WERI-Rb-1 (cell line): ENCODE measurements at regions not wholly inside any gene's neighbourhood (a gene's known extent, or its start where the extent isn't known, plus 50 kb on each side); places are given as distances from the start of the nearest gene placed in this dataset.

Experiments used
- DNase-seq: peaks from one replicate; pipeline ENCODE4 v3.0.0-alpha.2; 2020
- H3K27ac ChIP-seq: fragments of 250-450 bp; sonication (Bioruptor Pico); 2 replicates; pipeline ENCODE4 v1.5.1; 2020; ENCODE audit warnings: mild to moderate bottlenecking, moderate library complexity
- H3K27me3 ChIP-seq: fragments of 250-450 bp; sonication (Bioruptor Pico); 2 replicates; pipeline ENCODE4 v1.5.1; 2021; ENCODE audit warnings: mild to moderate bottlenecking, low read depth, moderate library complexity; ENCODE audit not compliant: insufficient read depth, severe bottlenecking
- H3K36me3 ChIP-seq: fragments of 250-450 bp; sonication (Bioruptor Pico); 2 replicates; pipeline ENCODE4 v1.5.1; 2020; ENCODE audit warnings: mild to moderate bottlenecking, moderate library complexity
- H3K4me3 ChIP-seq: 2 replicates; pipeline ENCODE4 v1.5.1; 2011; ENCODE audit warnings: low read depth, mild to moderate bottlenecking, control low read depth, low read length
- H3K9me3 ChIP-seq: fragments of 250-450 bp; sonication (Bioruptor Pico); 2 replicates; pipeline ENCODE4 v1.5.1; 2021; ENCODE audit warnings: mild to moderate bottlenecking, moderate library complexity; ENCODE audit not compliant: severe bottlenecking
- CTCF ChIP-seq: IDR thresholded peaks from 2 replicates; pipeline ENCODE4 v1.5.1; 2011; ENCODE audit warnings: low read depth, mild to moderate bottlenecking, control low read depth, inconsistent platforms, low read length

- Histone ChIP-seq H3K27ac (no peak overlapping the region), H3K27me3 (no peaks in the 10 kb centered on the region), H3K9me3 (no peaks in the 10 kb centered on the region), H3K4me3 (no peak overlapping the region), H3K36me3 (no peaks in the 10 kb centered on the region)
- TF ChIP-seq CTCF: no peak
- no peak for DNase-seq
Observed at GRCh38 chr3:31135546-31135945, 241.1 kb upstream of the GADL1 start.

GRCh38 chr3:31137718-31138465 is 243.4 kb upstream of the GADL1 start:
- no peak for DNase-seq
- TF ChIP-seq CTCF: no peak
- H3K36me3 ChIP-seq: no peaks in the 10 kb centered on the region
- no peak overlapping the region for H3K4me3 ChIP-seq
- H3K9me3 ChIP-seq: no peaks in the 10 kb centered on the region
- no peak overlapping the region for H3K27ac ChIP-seq
- H3K27me3 ChIP-seq: no peaks in the 10 kb centered on the region

- Histone ChIP-seq H3K27me3 (no peaks in the 10 kb centered on the region), H3K9me3 (no peaks in the 10 kb centered on the region), H3K4me3 (no peak overlapping the region), H3K27ac (no peak overlapping the region), H3K36me3 (no peaks in the 10 kb centered on the region)
- no peak for DNase-seq
- TF ChIP-seq CTCF: no peak
Observed at GRCh38 chr3:31140470-31140869, 246.0 kb upstream of the GADL1 start.

GRCh38 chr3:31142139-31142538 is 247.7 kb upstream of the GADL1 start:
- no peak for DNase-seq
- Histone ChIP-seq H3K27ac (no peak overlapping the region), H3K9me3 (no peaks in the 10 kb centered on the region), H3K27me3 (no peaks in the 10 kb centered on the region), H3K4me3 (no peak overlapping the region), H3K36me3 (no peaks in the 10 kb centered on the region)
- TF ChIP-seq CTCF: no peak

GRCh38 chr3:31142543-31142942 is 248.1 kb upstream of the GADL1 start:
- no peak overlapping the region for H3K27ac ChIP-seq
- H3K27me3 ChIP-seq: no peaks in the 10 kb centered on the region
- DNase-seq: no peak
- H3K9me3 ChIP-seq: peaks cover 2% of the 10 kb centered on the region
- TF ChIP-seq CTCF: no peak
- no peak overlapping the region for H3K4me3 ChIP-seq
- no peaks in the 10 kb centered on the region for H3K36me3 ChIP-seq

GRCh38 chr3:31145062-31145461 is 250.6 kb upstream of the GADL1 start:
- no peak for DNase-seq
- no peak for TF ChIP-seq CTCF
- no peaks in the 10 kb centered on the region for H3K36me3 ChIP-seq
- no peaks in the 10 kb centered on the region for H3K27me3 ChIP-seq
- no peak overlapping the region for H3K27ac ChIP-seq
- H3K4me3 ChIP-seq: no peak overlapping the region
- peaks cover 7% of the 10 kb centered on the region for H3K9me3 ChIP-seq
